Esophagus squamous epithelium (tissue), 5 donors: ENCODE measurements at regions not wholly inside any gene's neighbourhood (a gene's known extent, or its start where the extent isn't known, plus 50 kb on each side); places are given as distances from the start of the nearest gene placed in this dataset.

Experiments
- DNase-seq: peaks from one replicate; lab custom pipeline; 2025; lab: John Stamatoyannopoulos, UW
- H3K27ac ChIP-seq, 4 donors: fragments of 200-600 bp; sonication (generic); one replicate each; pipeline ENCODE4 v1.5.1; 2016 to 2019; ENCODE audit warnings: mild to moderate bottlenecking in 1 of 4
- H3K27me3 ChIP-seq, 4 donors: fragments of 200-600 bp; sonication (generic); 1 replicate in 3 of 4; 2 replicates in 1 of 4; pipeline versions ENCODE4 v1.5.1 to v1.6.0; 2017 to 2021; ENCODE audit warnings: antibody characterized with exemption in 1 of 4
- H3K36me3 ChIP-seq, 3 donors: fragments of 200-600 bp; sonication (generic); one replicate each; pipeline ENCODE4 v1.5.1; 2016 to 2019
- H3K4me1 ChIP-seq, 3 donors: fragments of 200-600 bp; sonication (generic); one replicate each; pipeline ENCODE4 v1.5.1; 2017 to 2019
- H3K4me3 ChIP-seq, 4 donors: fragments of 200-600 bp; sonication (generic); 1 replicate in 3 of 4; 2 replicates in 1 of 4; pipeline ENCODE4 v1.5.1; 2016 to 2019; ENCODE audit warnings: mild to moderate bottlenecking in 2 of 4, moderate library complexity in 1 of 4
- H3K9me3 ChIP-seq, 3 donors: fragments of 200-600 bp; sonication (generic); one replicate each; pipeline ENCODE4 v1.5.1; 2016 to 2019
- CTCF ChIP-seq, 6 experiments: fragments of 450-650 bp in 4 of 6; fragments of 200-600 bp in 2 of 6; sonication (generic) in 2 of 6; IDR thresholded peaks; one replicate each; pipeline ENCODE4 v1.5.1; 2016 to 2019; ENCODE audit warnings: antibody characterized with exemption in 6 of 6, mild to moderate bottlenecking in 4 of 6, moderate library complexity in 4 of 6
- POLR2A ChIP-seq, 4 donors: fragments of 450-650 bp; IDR thresholded peaks; one replicate each; pipeline ENCODE4 v1.6.1; 2017; ENCODE audit warnings: antibody characterized with exemption in 4 of 4, mild to moderate bottlenecking in 4 of 4, moderate library complexity in 3 of 4
- WGBS, 2 donors: methylation state at CpG; one replicate each; pipeline ENCODE4 v1.1.5; 2018; 5-methylcytosine and 5-hydroxymethylcytosine counted together
- intact Hi-C: fragments of 100-400 bp; cut with DNase I; formaldehyde crosslinking; loops from one replicate; pipeline ENCODE4 v1.15.0; 2022
- donor health status: DM: yes; HTN: yes; CAD: no.

- intact Hi-C loops, result no loop called here
- H3K9me3 ChIP-seq, result no peaks in the 10 kb centered on the region
- TF ChIP-seq POLR2A (IDR thresholded peaks at IDR 0.05) (no peak), CTCF (IDR thresholded peaks at IDR 0.05) (no peak)
- no peak overlapping the region for H3K27ac ChIP-seq
- H3K4me1 ChIP-seq, result no peaks in the 10 kb centered on the region
- H3K36me3 ChIP-seq, result no peaks in the 10 kb centered on the region
- H3K27me3 ChIP-seq, result no peaks in the 10 kb centered on the region
- no peak overlapping the region for H3K4me3 ChIP-seq
- WGBS, 2 donors, result 53 to 65% methylated on average over 2 of the region's 2 CpGs
- no peak for DNase-seq
Measured at GRCh38 chr7:81427461-81427860, 342.4 kb downstream of the HGF start.

DNA sequence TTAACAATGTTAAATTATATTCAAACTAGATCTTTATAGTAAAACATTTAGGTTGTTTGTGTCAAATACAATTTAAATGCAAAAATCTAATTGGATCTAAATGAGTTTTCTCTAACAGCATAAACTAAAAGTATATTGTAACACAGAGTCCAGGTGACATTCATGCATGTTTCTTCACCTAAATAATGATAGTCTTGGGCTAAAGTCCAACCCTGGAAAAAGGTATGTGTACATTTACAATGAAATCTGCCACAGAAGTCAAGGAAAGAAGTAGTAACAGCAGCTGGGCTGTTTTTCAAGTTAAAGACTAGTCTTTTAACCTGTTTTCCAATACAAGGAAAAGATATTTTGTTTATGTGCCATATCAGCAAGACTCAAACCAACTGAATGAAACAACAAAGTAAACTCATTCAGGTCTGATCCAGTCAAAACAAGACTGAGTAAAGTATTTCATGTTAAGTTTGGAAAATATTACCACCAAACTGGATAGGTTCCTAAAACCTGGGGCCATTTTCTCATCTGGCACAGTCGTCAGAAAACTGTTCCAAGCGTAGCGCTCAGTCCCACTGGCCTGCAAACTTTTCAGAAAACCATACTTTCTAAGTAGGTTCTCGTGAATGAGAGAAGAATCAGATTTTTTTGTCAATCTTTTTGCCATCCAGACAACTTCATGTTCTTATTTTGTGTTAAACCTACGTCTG lies 349.2 kb downstream of the HGF start:
- Histone ChIP-seq H3K9me3 (no peaks in the 10 kb centered on the region), H3K27ac (no peak overlapping the region), H3K27me3 (no peaks in the 10 kb centered on the region), H3K36me3 (no peaks in the 10 kb centered on the region), H3K4me3 (no peak overlapping the region), H3K4me1 (peaks cover 0 to 10% (median 0%) of the 10 kb centered on the region in 3 donors)
- 51 to 63% methylated on average over 5 of the region's 5 CpGs for WGBS, 2 donors
- no peak for DNase-seq
- no peak for TF ChIP-seq POLR2A (IDR thresholded peaks at IDR 0.05)
- TF ChIP-seq CTCF (IDR thresholded peaks at IDR 0.05), result no peak
- intact Hi-C loops, result no loop called here

GRCh38 chr7:81419731-81420130 lies 350.1 kb downstream of the HGF start:
- Histone ChIP-seq H3K4me1 (peaks cover 0 to 10% (median 0%) of the 10 kb centered on the region in 3 donors), H3K27me3 (no peaks in the 10 kb centered on the region), H3K9me3 (no peaks in the 10 kb centered on the region), H3K36me3 (no peaks in the 10 kb centered on the region), H3K4me3 (no peak overlapping the region), H3K27ac (no peak overlapping the region)
- no peak for DNase-seq
- no peak for TF ChIP-seq POLR2A (IDR thresholded peaks at IDR 0.05)
- TF ChIP-seq CTCF (IDR thresholded peaks at IDR 0.05), result no peak
- intact Hi-C loops, result no loop called here

DNA sequence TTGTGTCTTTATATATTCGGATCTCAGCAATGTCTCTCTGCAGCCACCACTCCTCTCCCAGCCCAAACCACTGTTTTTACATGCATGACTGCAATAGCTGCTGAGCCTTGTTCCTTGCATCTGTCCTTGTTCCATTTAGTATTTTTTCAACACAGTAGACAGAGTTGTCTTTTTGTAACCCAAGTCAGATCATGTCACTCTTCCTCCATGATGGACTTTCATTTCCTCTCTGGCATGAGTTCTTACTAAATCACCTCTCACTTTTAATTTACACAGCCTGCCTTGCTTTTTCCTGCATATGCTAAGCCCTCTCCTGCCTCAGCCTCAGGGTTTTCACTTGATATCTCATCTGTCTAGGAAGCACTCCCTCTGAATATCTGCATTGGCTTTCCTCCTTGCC lies 353.2 kb downstream of the HGF start:
- Histone ChIP-seq H3K4me3 (no peak overlapping the region), H3K27me3 (no peaks in the 10 kb centered on the region), H3K9me3 (no peaks in the 10 kb centered on the region), H3K4me1 (peaks cover 0 to 14% (median 0%) of the 10 kb centered on the region in 3 donors), H3K27ac (no peak overlapping the region), H3K36me3 (no peaks in the 10 kb centered on the region)
- no peak for TF ChIP-seq CTCF (IDR thresholded peaks at IDR 0.05)
- TF ChIP-seq POLR2A (IDR thresholded peaks at IDR 0.05), result no peak
- intact Hi-C loops, result no loop called here
- no peak for DNase-seq
- WGBS, 2 donors, result 63 to 73% methylated on average over 1 of the region's 1 CpG

GRCh38 chr7:81415181-81415580 lies 354.7 kb downstream of the HGF start:
- Histone ChIP-seq H3K4me3 (no peak overlapping the region), H3K36me3 (no peaks in the 10 kb centered on the region), H3K4me1 (peaks cover 0 to 23% (median 0%) of the 10 kb centered on the region in 3 donors), H3K9me3 (no peaks in the 10 kb centered on the region), H3K27me3 (no peaks in the 10 kb centered on the region), H3K27ac (no peak overlapping the region)
- intact Hi-C loops, result no loop called here
- no peak for DNase-seq
- TF ChIP-seq POLR2A (IDR thresholded peaks at IDR 0.05) (no peak), CTCF (IDR thresholded peaks at IDR 0.05) (no peak)
- WGBS, 2 donors, result 78 to 83% methylated on average over 1 of the region's 1 CpG
